ENCODE measurements at regions not wholly inside any gene's neighbourhood (a gene's known extent, or its start where the extent isn't known, plus 50 kb on each side); places are given as distances from the start of the nearest gene placed in this dataset.
"Not testable (repeated sequence)": the region's sequence is repeated elsewhere in the genome, so short reads cannot be mapped to it uniquely, and the experiment has no call there.

DNA sequence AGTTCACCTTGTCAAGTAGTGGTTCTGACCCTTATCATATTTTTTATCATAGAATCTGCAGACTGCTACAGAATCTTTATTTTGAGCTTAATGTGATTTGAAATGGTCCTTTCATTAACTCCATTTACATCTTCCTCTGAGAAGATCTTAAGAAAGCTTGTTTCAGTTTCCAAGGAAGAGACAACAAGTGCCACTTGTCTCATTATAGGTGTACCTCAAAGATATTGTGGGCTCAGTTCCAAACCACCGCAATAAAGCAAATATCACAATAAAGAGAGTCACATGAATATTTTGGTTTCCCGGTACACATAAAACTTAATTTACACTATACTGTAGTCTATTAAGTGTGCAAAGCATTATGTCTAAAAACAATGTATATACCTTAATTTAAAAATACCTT lies 66.4 kb upstream of the ATXN1 start:
- no peak for TF ChIP-seq CTCF (IDR thresholded peaks at IDR 0.05; ENCODE audit: low read depth, low read length)

DNA sequence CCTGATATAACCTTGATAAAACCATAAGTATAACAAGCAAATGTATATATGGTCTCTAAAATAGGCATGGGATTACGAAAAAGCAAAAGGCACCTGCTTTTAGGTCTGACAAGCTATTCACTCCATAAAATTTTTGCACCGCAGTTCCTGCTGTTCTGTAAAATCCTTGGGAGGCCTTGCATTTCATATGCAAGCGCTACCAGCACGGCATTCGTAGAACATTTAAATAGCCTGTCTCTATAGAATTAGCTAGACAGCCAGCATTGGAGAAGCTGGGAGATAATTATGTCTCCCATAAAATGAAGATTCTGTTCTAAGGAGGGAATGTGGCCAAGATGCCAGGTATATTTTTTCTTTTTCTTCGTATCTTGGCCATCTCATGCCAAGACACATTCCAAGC lies 64.5 kb upstream of the ATXN1 start:
- DNase-seq (ENCODE audit: extremely low read depth, low read depth), result no peak
- TF ChIP-seq CTCF (IDR thresholded peaks at IDR 0.05; ENCODE audit: low read depth, low read length), result no peak

More for the DNA sequence above, 66.4 kb upstream of the ATXN1 start:
- no peak for DNase-seq (ENCODE audit: extremely low read depth, low read depth)

DNA sequence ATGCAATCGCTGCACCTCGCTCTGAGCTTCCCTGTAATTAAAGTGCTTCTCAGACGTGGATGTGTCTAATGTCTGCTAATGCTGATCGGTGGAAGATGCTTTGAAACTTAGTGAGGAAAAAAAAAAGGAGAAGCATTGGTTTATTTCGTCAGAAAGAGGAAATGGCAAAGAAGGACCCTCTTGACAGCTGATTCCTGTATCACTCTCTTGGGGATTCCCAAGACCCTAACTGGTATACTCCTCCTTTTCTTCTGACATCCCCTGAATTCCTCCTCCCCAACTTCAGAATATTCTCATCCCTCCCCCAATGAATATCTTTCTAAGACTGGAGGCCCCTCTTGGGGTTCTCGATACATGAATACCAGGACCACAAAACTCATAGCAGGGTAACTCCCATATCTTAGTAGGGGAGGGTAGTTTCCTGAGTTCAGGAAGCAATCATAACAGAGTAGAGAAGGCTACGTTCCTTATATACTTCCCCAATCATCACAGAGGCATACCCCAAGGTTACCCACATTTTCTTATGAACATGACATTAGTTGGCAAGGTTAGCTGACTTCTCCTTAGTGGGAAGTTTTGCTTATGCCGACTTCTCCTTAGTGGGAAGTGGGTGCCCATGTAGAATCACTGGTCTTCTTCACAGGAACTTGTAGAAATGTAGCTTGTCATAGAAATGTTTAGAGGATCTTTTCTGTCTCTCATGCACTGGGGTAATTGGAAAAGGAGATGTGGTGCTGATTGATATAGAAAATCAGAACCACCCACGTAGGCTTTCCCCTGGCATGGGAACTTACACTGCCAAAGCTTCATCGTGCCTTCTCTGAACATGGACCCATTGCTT lies 63.8 kb upstream of the ATXN1 start:
- TF ChIP-seq CTCF (IDR thresholded peaks at IDR 0.05; ENCODE audit: low read depth, low read length), result no peak
- DNase-seq (ENCODE audit: extremely low read depth, low read depth), result no peak

DNA sequence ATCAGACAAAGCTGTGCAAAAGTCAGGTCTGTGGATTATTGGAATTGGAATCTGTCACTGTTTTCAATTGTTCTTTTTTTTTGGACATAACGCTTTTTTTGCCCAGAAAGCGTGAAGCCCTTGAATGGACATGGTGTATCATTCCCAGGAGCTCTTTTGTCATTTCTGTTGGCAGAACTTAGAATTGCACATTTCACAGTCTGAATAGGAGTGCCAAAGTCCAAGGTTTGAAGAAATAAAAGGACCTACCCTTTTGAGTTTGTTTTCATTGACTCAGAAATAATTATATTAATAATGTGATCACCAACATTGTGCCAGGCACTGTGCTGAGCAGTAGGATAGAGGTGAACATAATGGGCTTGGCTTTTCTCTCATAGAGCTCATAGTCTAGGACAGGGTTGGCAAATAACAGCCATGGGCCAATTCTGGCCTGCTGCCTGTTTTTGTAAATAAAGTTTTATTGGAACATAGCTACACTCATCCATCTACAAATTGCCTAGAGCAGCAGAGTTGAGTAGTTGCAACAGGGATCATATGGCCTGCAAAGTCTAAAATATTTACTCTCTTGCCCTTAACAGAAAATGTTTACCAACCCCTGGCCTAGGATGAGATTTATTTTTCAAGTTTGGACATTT lies 62.6 kb upstream of the ATXN1 start:
- no peak for TF ChIP-seq CTCF (IDR thresholded peaks at IDR 0.05; ENCODE audit: low read depth, low read length)
- DNase-seq (ENCODE audit: extremely low read depth, low read depth), result no peak

DNA sequence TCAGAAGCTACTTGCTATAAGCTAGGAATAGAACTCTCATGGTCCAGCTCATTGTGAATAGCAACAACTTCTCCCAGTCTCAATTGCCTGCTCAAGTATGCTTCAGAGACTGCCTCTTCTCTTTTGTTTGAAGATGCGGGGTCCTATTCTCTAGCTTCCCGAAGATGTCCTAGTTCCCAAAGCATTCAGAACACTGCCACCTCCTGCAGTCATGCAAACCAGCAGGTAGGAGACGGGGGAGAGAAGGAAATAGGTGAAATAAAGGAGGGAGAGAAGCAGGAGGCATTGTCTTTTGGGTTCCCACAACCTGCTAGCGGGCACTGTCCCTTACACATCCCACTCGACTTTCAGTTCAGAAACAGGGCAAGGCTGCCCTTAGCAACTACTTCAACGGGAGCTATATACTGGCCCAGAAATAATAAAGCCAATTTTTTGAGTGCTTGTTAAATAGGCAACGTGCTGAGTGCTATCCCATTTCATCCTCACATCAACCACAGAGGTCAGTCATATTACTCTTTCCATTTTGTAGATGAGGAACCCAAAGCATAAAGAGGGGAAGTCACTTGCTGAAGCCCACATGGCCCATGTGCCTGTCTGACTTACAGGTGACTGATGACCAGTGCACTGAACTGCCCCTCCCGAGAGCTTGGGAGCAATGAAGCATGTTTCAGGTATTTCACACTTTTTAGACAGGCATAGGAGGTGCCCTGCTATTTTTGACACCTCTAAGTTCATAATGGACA lies 61.9 kb upstream of the ATXN1 start:
- no peak for TF ChIP-seq CTCF (IDR thresholded peaks at IDR 0.05; ENCODE audit: low read depth, low read length)
- DNase-seq (ENCODE audit: extremely low read depth, low read depth), result no peak

DNA sequence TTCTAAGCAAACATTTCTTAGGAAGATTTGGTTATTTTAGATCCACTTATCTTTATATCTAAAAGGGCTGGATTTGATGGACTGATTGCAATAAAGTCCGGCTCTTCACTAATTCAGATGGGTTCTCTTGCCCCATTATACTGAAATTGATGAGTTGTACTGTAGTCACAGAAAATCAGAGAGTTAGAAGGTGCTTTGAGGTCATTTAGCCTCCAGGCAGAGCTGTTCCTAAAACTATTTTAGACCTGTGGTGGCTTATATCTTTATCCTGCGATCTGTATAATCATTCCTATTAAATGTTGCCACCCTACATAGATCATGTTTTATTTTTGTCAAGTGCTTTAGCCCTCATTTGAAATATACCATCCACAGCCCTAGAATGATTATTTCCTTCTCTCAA lies 61.3 kb upstream of the ATXN1 start:
- no peak for DNase-seq (ENCODE audit: extremely low read depth, low read depth)
- no peak for TF ChIP-seq CTCF (IDR thresholded peaks at IDR 0.05; ENCODE audit: low read depth, low read length)

GRCh38 chr6:16821834-16822264 lies 60.6 kb upstream of the ATXN1 start:
- no peak for TF ChIP-seq CTCF (IDR thresholded peaks at IDR 0.05; ENCODE audit: low read depth, low read length)

GRCh38 chr6:16820262-16820661 lies 59.0 kb upstream of the ATXN1 start:
- not testable (repeated sequence) for DNase-seq (ENCODE audit: extremely low read depth, low read depth)

More at GRCh38 chr6:16821834-16822264, 60.6 kb upstream of the ATXN1 start:
- no peak for DNase-seq (ENCODE audit: extremely low read depth, low read depth)
